Fibroblast of lung (primary cell): ENCODE measurements at regions not wholly inside any gene's neighbourhood (a gene's known extent, or its start where the extent isn't known, plus 50 kb on each side); places are given as distances from the start of the nearest gene placed in this dataset.

ENCODE experiments used
- DNase-seq, 2 donors: peaks; one replicate each; pipeline versions ENCODE4 v3.0.0 to v3.0.0-alpha.2; 2010; ENCODE audit warnings: low read depth in 2 of 2
- H2AFZ ChIP-seq: 2 replicates; pipeline ENCODE4 v1.5.1; 2012; ENCODE audit warnings: low read length, control low read depth, inconsistent platforms
- H3K27ac ChIP-seq: 2 replicates; pipeline ENCODE4 v1.5.1; 2011; ENCODE audit warnings: low read length, control low read depth; ENCODE audit not compliant: insufficient read depth
- H3K27me3 ChIP-seq: 2 replicates; pipeline ENCODE4 v1.5.1; 2011; ENCODE audit warnings: mild to moderate bottlenecking, low read length; ENCODE audit not compliant: control insufficient read depth, insufficient read depth
- H3K36me3 ChIP-seq: 2 replicates; pipeline ENCODE4 v1.5.1; 2011; ENCODE audit warnings: low read length; ENCODE audit not compliant: control insufficient read depth, insufficient read depth
- H3K4me1 ChIP-seq: 2 replicates; pipeline ENCODE4 v1.5.1; 2011; ENCODE audit warnings: low read length; ENCODE audit not compliant: control insufficient read depth, insufficient read depth; ENCODE audit errors: extremely low read depth
- H3K4me2 ChIP-seq: 2 replicates; pipeline ENCODE4 v1.5.1; 2011; ENCODE audit warnings: low read length, control low read depth; ENCODE audit not compliant: insufficient read depth; ENCODE audit errors: extremely low read depth
- H3K4me3 ChIP-seq, 4 experiments: fragments of 200-600 bp in 1 of 4; sonication (generic) in 1 of 4; replicated peaks in 1 of 4; 2 replicates each; pipeline ENCODE4 v1.5.1; 2011 to 2016; ENCODE audit warnings: low read length in 4 of 4, low read depth in 3 of 4, mild to moderate bottlenecking in 3 of 4, control low read depth in 2 of 4, inconsistent platforms in 1 of 4, mixed read lengths in 1 of 4; ENCODE audit not compliant: insufficient read depth in 1 of 4; ENCODE audit errors: control extremely low read depth in 1 of 4
- H3K79me2 ChIP-seq: 2 replicates; pipeline ENCODE4 v1.5.1; 2012; ENCODE audit warnings: mild to moderate bottlenecking, low read length, inconsistent platforms; ENCODE audit not compliant: control insufficient read depth, insufficient read depth
- H3K9ac ChIP-seq: 2 replicates; pipeline ENCODE4 v1.5.1; 2011; ENCODE audit warnings: mild to moderate bottlenecking, low read length, control low read depth; ENCODE audit not compliant: insufficient read depth
- H3K9me3 ChIP-seq: 2 replicates; pipeline ENCODE4 v1.5.1; 2012; ENCODE audit warnings: low read depth, low read length; ENCODE audit not compliant: control insufficient read depth, insufficient read depth
- H4K20me1 ChIP-seq: 2 replicates; pipeline ENCODE4 v1.5.1; 2011; ENCODE audit warnings: low read length; ENCODE audit not compliant: control insufficient read depth, insufficient read depth; ENCODE audit errors: extremely low read depth
- EZH2 ChIP-seq: IDR thresholded peaks from 2 replicates; pipeline ENCODE4 v1.5.1; 2012; ENCODE audit warnings: low read length, control low read depth, mild to moderate bottlenecking; ENCODE audit errors: missing control alignments
- TF ChIP-seq, protein P1 (sequence below), 2 donors: IDR thresholded peaks in 1 of 2; conservative IDR thresholded peaks in 1 of 2; 1 replicate in 1 of 2; 2 replicates in 1 of 2; pipeline ENCODE4 v1.5.1; 2011 to 2012; ENCODE audit warnings: low read length in 2 of 2, control low read depth in 1 of 2, inconsistent platforms in 1 of 2, low read depth in 1 of 2, mild to moderate bottlenecking in 1 of 2

- Histone ChIP-seq H3K9ac (no peak overlapping the region), H3K4me2 (no peak overlapping the region), H3K79me2 (no peaks in the 10 kb centered on the region), H3K27me3 (no peaks in the 10 kb centered on the region), H3K9me3 (no peaks in the 10 kb centered on the region), H3K36me3 (no peaks in the 10 kb centered on the region), H2AFZ (peak overlapping the region; percentile 73), H3K27ac (peak overlapping the region; percentile 48), H3K4me3 (no peak overlapping the region), H3K4me1 (peaks cover 10% of the 10 kb centered on the region), H4K20me1 (no peaks in the 10 kb centered on the region)
- DNase-seq, result no peak
- no peak for TF ChIP-seq EZH2
- TF ChIP-seq, protein P1, sequence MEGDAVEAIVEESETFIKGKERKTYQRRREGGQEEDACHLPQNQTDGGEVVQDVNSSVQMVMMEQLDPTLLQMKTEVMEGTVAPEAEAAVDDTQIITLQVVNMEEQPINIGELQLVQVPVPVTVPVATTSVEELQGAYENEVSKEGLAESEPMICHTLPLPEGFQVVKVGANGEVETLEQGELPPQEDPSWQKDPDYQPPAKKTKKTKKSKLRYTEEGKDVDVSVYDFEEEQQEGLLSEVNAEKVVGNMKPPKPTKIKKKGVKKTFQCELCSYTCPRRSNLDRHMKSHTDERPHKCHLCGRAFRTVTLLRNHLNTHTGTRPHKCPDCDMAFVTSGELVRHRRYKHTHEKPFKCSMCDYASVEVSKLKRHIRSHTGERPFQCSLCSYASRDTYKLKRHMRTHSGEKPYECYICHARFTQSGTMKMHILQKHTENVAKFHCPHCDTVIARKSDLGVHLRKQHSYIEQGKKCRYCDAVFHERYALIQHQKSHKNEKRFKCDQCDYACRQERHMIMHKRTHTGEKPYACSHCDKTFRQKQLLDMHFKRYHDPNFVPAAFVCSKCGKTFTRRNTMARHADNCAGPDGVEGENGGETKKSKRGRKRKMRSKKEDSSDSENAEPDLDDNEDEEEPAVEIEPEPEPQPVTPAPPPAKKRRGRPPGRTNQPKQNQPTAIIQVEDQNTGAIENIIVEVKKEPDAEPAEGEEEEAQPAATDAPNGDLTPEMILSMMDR (conservative IDR thresholded peaks at IDR 0.05 in 1 of 2, IDR thresholded peaks at IDR 0.05 in 1 of 2; ENCODE audit: low read depth in 1 of 2, low read length in 2 of 2), result no peak
Observed at GRCh38 chr11:86161837-86162236, 82.7 kb upstream of the EED start.

GRCh38 chr11:86161336-86161735 is 83.2 kb upstream of the EED start:
- Histone ChIP-seq H3K9ac (no peak overlapping the region), H2AFZ (no peak overlapping the region), H4K20me1 (no peaks in the 10 kb centered on the region), H3K4me3 (no peak overlapping the region), H3K79me2 (no peaks in the 10 kb centered on the region), H3K27ac (no peak overlapping the region), H3K4me1 (peaks cover 10% of the 10 kb centered on the region), H3K9me3 (no peaks in the 10 kb centered on the region), H3K27me3 (no peaks in the 10 kb centered on the region), H3K36me3 (no peaks in the 10 kb centered on the region), H3K4me2 (no peak overlapping the region)
- no peak for TF ChIP-seq EZH2
- DNase-seq, result no peak

GRCh38 chr11:86160541-86161149 is 83.9 kb upstream of the EED start:
- Histone ChIP-seq H3K4me3 (no peak overlapping the region), H3K27ac (no peak overlapping the region), H3K79me2 (no peaks in the 10 kb centered on the region), H3K4me1 (peaks cover 10% of the 10 kb centered on the region), H3K27me3 (no peaks in the 10 kb centered on the region), H3K9me3 (no peaks in the 10 kb centered on the region), H3K36me3 (no peaks in the 10 kb centered on the region), H2AFZ (no peak overlapping the region), H3K4me2 (no peak overlapping the region), H3K9ac (no peak overlapping the region), H4K20me1 (no peaks in the 10 kb centered on the region)
- no peak for TF ChIP-seq EZH2
- TF ChIP-seq, protein P1 (conservative IDR thresholded peaks at IDR 0.05 in 1 of 2, IDR thresholded peaks at IDR 0.05 in 1 of 2; ENCODE audit: low read depth in 1 of 2, low read length in 2 of 2), result no peak
- DNase-seq, result peak in 1 of 2 donors; percentile 76
